DND-41 (cell line): ENCODE measurements at regions not wholly inside any gene's neighbourhood (a gene's known extent, or its start where the extent isn't known, plus 50 kb on each side); places are given as distances from the start of the nearest gene placed in this dataset.

ENCODE experiments used
- ATAC-seq: fragments of 200-7000 bp; cut with Tn5 transposase; 3 replicates; pipeline ENCODE4 v1.9.1; 2021; ENCODE audit warnings: low read depth; ENCODE audit not compliant: insufficient read depth
- DNase-seq: peaks from one replicate; pipeline ENCODE4 v3.0.0-alpha.2; 2020
- H2AFZ ChIP-seq: 2 replicates; pipeline ENCODE4 v1.6.0; 2012; ENCODE audit warnings: low read depth, low read length
- H3K27ac ChIP-seq: 2 replicates; pipeline ENCODE4 v1.5.1; 2012; ENCODE audit warnings: low read length, inconsistent platforms
- H3K27me3 ChIP-seq: fragments of 200-600 bp; sonication (generic); 2 replicates; pipeline ENCODE4 v1.6.0; 2012; ENCODE audit warnings: low read length, mild to moderate bottlenecking, inconsistent platforms; ENCODE audit not compliant: insufficient read depth, poor library complexity
- H3K36me3 ChIP-seq: 2 replicates; pipeline ENCODE4 v1.5.1; 2012; ENCODE audit warnings: low read length, inconsistent platforms; ENCODE audit not compliant: insufficient read depth
- H3K4me1 ChIP-seq: 2 replicates; pipeline ENCODE4 v1.5.1; 2012; ENCODE audit warnings: mild to moderate bottlenecking, low read length; ENCODE audit not compliant: insufficient read depth
- H3K4me2 ChIP-seq: 2 replicates; pipeline ENCODE4 v1.6.0; 2012; ENCODE audit warnings: mild to moderate bottlenecking, moderate library complexity, low read length, inconsistent platforms; ENCODE audit not compliant: insufficient read depth
- H3K4me3 ChIP-seq, 2 experiments: fragments of 200-600 bp in 1 of 2; shearing (Covaris generic) in 1 of 2; 2 replicates each; pipeline ENCODE4 v1.5.1; 2012 to 2016; ENCODE audit warnings: inconsistent platforms in 2 of 2, low read length in 2 of 2, mild to moderate bottlenecking in 2 of 2, low read depth in 1 of 2, moderate library complexity in 1 of 2
- H3K79me2 ChIP-seq: 2 replicates; pipeline ENCODE4 v1.6.0; 2012; ENCODE audit warnings: low read length, inconsistent platforms; ENCODE audit not compliant: insufficient read depth
- H3K9ac ChIP-seq: 2 replicates; pipeline ENCODE4 v1.6.0; 2012; ENCODE audit warnings: low read depth, mild to moderate bottlenecking, inconsistent platforms, low read length, moderate library complexity
- H3K9me3 ChIP-seq: 2 replicates; pipeline ENCODE4 v1.5.1; 2012; ENCODE audit warnings: low read length, moderate library complexity, mild to moderate bottlenecking, inconsistent platforms; ENCODE audit not compliant: insufficient read depth, severe bottlenecking
- H4K20me1 ChIP-seq: 2 replicates; pipeline ENCODE4 v1.6.0; 2012; ENCODE audit warnings: low read length; ENCODE audit not compliant: insufficient read depth
- EZH2 ChIP-seq: IDR thresholded peaks from 3 replicates; pipeline ENCODE4 v1.6.1; 2012; ENCODE audit warnings: borderline replicate concordance, low read depth, mild to moderate bottlenecking, moderate library complexity, low read length, inconsistent platforms; ENCODE audit not compliant: severe bottlenecking
- TF ChIP-seq, protein P1 (sequence below): IDR thresholded peaks from 2 replicates; pipeline ENCODE4 v1.5.1; 2012; ENCODE audit warnings: borderline replicate concordance, low read length, moderate library complexity, mild to moderate bottlenecking; ENCODE audit not compliant: poor library complexity, severe bottlenecking; ENCODE audit errors: extremely low read depth

DNA sequence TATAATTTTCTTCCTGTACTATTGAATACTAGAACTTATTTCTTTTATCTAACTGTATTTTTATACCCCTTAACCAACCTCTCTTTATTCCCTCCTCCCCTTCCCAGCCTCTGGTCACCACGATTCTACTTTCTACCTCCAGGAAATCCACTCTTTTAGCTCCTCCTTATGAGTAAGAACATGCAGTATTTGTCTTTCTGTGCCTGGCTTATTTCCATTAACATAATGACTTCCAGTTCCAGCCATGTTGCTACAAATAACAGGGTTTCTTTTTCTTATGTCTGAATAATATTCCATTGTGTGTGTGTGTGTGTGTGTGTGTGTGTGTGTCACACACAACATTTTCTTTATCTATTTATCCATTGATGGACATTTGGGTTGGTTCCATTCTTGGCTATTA, 152.3 kb upstream of the OLIG3 start:
- DNase-seq (no peak), ATAC-seq (no peak)
- Histone ChIP-seq H3K79me2 (no peaks in the 10 kb centered on the region), H3K27ac (no peak overlapping the region), H4K20me1 (no peaks in the 10 kb centered on the region), H3K4me2 (no peak overlapping the region), H3K9me3 (no peaks in the 10 kb centered on the region), H3K27me3 (no peaks in the 10 kb centered on the region), H3K4me1 (peaks cover 16% of the 10 kb centered on the region), H3K36me3 (no peaks in the 10 kb centered on the region), H2AFZ (no peak overlapping the region), H3K9ac (no peak overlapping the region), H3K4me3 (no peak overlapping the region)
- TF ChIP-seq, protein P1, sequence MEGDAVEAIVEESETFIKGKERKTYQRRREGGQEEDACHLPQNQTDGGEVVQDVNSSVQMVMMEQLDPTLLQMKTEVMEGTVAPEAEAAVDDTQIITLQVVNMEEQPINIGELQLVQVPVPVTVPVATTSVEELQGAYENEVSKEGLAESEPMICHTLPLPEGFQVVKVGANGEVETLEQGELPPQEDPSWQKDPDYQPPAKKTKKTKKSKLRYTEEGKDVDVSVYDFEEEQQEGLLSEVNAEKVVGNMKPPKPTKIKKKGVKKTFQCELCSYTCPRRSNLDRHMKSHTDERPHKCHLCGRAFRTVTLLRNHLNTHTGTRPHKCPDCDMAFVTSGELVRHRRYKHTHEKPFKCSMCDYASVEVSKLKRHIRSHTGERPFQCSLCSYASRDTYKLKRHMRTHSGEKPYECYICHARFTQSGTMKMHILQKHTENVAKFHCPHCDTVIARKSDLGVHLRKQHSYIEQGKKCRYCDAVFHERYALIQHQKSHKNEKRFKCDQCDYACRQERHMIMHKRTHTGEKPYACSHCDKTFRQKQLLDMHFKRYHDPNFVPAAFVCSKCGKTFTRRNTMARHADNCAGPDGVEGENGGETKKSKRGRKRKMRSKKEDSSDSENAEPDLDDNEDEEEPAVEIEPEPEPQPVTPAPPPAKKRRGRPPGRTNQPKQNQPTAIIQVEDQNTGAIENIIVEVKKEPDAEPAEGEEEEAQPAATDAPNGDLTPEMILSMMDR, result no peak
- TF ChIP-seq EZH2, result no peak

DNA sequence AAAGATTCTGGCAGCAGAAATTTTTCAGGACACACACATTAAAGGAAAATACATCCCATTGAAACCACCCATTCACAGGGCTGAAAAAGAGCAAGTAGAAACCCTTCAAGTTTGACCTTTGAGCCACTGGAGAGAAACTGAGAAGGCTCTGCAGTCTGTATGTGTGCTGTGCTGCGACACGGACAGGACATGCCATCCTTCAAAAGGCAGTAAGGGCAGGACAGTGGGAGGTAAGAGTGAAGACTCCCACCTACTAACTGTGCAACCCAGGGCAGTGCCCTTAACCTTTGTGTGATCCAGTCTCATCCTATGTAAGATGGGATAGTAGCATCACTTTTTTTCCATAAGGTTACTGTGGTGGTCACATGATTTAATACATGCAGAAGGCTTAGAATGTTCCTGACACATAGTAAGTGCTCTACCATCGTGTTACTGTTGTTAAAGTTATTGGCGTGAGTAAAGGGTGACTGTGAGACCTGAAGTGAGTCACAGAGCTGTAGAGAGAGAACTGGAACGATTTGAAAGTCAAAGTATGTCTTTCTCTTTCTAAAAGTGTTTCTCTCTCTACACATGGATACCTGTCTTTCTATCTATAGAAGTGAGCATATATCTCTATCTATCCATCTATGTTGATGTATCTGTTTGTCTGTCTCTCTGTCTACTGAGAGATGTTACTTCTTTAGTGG, 153.7 kb upstream of the OLIG3 start:
- Histone ChIP-seq H3K9me3 (no peaks in the 10 kb centered on the region), H3K4me2 (no peak overlapping the region), H3K79me2 (no peaks in the 10 kb centered on the region), H2AFZ (no peak overlapping the region), H3K9ac (no peak overlapping the region), H3K27ac (peak overlapping the region; percentile 27; the same call in 1 of the 2 replicates), H4K20me1 (no peaks in the 10 kb centered on the region), H3K27me3 (no peaks in the 10 kb centered on the region), H3K4me1 (peaks cover 12% of the 10 kb centered on the region), H3K36me3 (no peaks in the 10 kb centered on the region), H3K4me3 (no peak overlapping the region)
- TF ChIP-seq EZH2, result no peak
- TF ChIP-seq, protein P1, result no peak
- ATAC-seq, result 0 out of 3 replicates have a peak, but pooled peaks have one; percentile 22
- DNase-seq, result no peak

DNA sequence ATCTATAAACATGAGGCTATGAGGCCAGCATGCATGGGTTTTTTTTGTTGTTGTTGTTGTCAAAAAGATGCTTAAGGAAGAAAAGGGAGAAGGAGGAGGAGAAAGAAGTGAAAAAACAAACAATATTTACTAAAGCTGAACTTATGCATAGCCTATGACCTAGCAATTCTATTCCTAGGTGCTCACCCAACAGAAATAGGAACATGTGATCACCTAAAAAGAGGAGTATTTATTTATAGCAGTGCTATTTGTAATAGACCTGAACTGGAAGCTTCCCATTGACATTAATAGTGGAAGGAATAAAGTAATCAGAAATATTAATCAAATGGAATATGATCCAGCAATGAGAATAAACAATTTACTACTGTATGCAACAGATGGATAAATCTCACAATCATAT, 156.5 kb upstream of the OLIG3 start:
- DNase-seq, result no peak
- TF ChIP-seq, protein P1, result no peak
- no peak for TF ChIP-seq EZH2
- ATAC-seq, result no peak
- H3K9me3 ChIP-seq, result no peaks in the 10 kb centered on the region
- no peaks in the 10 kb centered on the region for H4K20me1 ChIP-seq
- no peak overlapping the region for H3K4me3 ChIP-seq
- no peak overlapping the region for H3K9ac ChIP-seq
- no peaks in the 10 kb centered on the region for H3K36me3 ChIP-seq
- no peak overlapping the region for H3K4me2 ChIP-seq
- H3K27me3 ChIP-seq, result no peaks in the 10 kb centered on the region
- H3K4me1 ChIP-seq, result peaks cover 35% of the 10 kb centered on the region
- no peak overlapping the region for H2AFZ ChIP-seq
- H3K79me2 ChIP-seq, result no peaks in the 10 kb centered on the region
- no peak overlapping the region for H3K27ac ChIP-seq
